HepG2 (cell line): ENCODE measurements at regions not wholly inside any gene's neighbourhood (a gene's known extent, or its start where the extent isn't known, plus 50 kb on each side); places are given as distances from the start of the nearest gene placed in this dataset.

Source experiments
- ATAC-seq: fragments of 200-7000 bp; cut with Tn5 transposase; 3 replicates; pipeline ENCODE4 v1.9.1; 2020; ENCODE audit warnings: mild to moderate bottlenecking, moderate library complexity
- BruUV-seq: library from RNA; stranded (reverse); fragments of 400-500 nt; replicated peaks from 2 replicates; lab custom pipeline; 2021; lab: Mats Ljungman, UMichigan
- CTCF ChIA-PET: fragments of 300-600 bp; formaldehyde crosslinking; extraction: SDS; loops from one replicate; lab custom pipeline; 2021; ENCODE audit warnings: low total read pairs, inconsistent platforms, low intra/inter-chr PET ratio; lab: Yijun Ruan, JAX
- POLR2A ChIA-PET: fragments of 350-600 bp; sonication (Branson Sonifier 250); formaldehyde crosslinking; loops from one replicate; lab custom pipeline; 2020; ENCODE audit warnings: antibody characterized with exemption, inconsistent platforms; lab: Yijun Ruan, JAX
- DNase-seq: peaks from one replicate; pipeline ENCODE4 v3.0.0-alpha.2; 2015; ENCODE audit warnings: low spot score
- FAIRE-seq: peaks from 3 replicates; lab custom pipeline; 2011; peaks lifted over from hg19 to GRCh38; lab: Jason Lieb, UNC
- H2AFZ ChIP-seq: one replicate; pipeline ENCODE4 v1.6.1; 2011; ENCODE audit warnings: low read length, inconsistent platforms
- H3K27ac ChIP-seq: fragments of 300-600 bp; 3 replicates; pipeline ENCODE4 v1.8.0; 2011; ENCODE audit warnings: mixed run types, mild to moderate bottlenecking, mixed read lengths, low read length, inconsistent platforms; ENCODE audit not compliant: insufficient read depth; ENCODE audit errors: extremely low read length
- H3K27me3 ChIP-seq, 2 experiments: fragments of 200-600 bp in 1 of 2; 2 replicates in 1 of 2; 3 replicates in 1 of 2; pipeline versions ENCODE4 v1.6.0 to v1.8.0; 2011; ENCODE audit warnings: low read length in 2 of 2, mild to moderate bottlenecking in 2 of 2, moderate library complexity in 2 of 2, inconsistent platforms in 1 of 2; ENCODE audit not compliant: insufficient read depth in 2 of 2, control insufficient read depth in 1 of 2
- H3K36me3 ChIP-seq, 2 experiments: fragments of 200-600 bp in 1 of 2; replicated peaks in 1 of 2; 2 replicates in 1 of 2; 3 replicates in 1 of 2; pipeline versions ENCODE4 v1.5.1 to v1.8.0; 2011; ENCODE audit warnings: low read length in 2 of 2, inconsistent platforms in 1 of 2; ENCODE audit not compliant: insufficient read depth in 2 of 2, control insufficient read depth in 1 of 2
- H3K4me1 ChIP-seq: 2 replicates; pipeline ENCODE4 v1.5.1; 2012; ENCODE audit warnings: low read length, inconsistent platforms; ENCODE audit not compliant: insufficient read depth
- H3K4me2 ChIP-seq: 2 replicates; pipeline ENCODE4 v1.6.0; 2011; ENCODE audit warnings: low read depth, low read length, inconsistent platforms
- H3K4me3 ChIP-seq, 3 experiments: fragments of 200-600 bp in 1 of 3; sonication (generic), shearing (Covaris generic) in 1 of 3; replicated peaks in 1 of 3; 2 replicates each; pipeline ENCODE4 v1.5.1; 2011 to 2016; ENCODE audit warnings: low read length in 3 of 3, inconsistent platforms in 2 of 3, low read depth in 2 of 3, mild to moderate bottlenecking in 2 of 3, control low read depth in 1 of 3, mixed read lengths in 1 of 3; ENCODE audit not compliant: insufficient read depth in 1 of 3
- H3K79me2 ChIP-seq: one replicate; pipeline ENCODE4 v1.6.1; 2011; ENCODE audit warnings: low read length, inconsistent platforms; ENCODE audit not compliant: insufficient read depth
- H3K9ac ChIP-seq: 2 replicates; pipeline ENCODE4 v1.6.0; 2011; ENCODE audit warnings: mild to moderate bottlenecking, low read depth, low read length, inconsistent platforms; ENCODE audit not compliant: insufficient read depth
- H3K9me3 ChIP-seq: 2 replicates; pipeline ENCODE4 v1.5.1; 2012; ENCODE audit warnings: mild to moderate bottlenecking, low read length
- H4K20me1 ChIP-seq: 2 replicates; pipeline ENCODE4 v1.6.0; 2011; ENCODE audit warnings: inconsistent platforms, mild to moderate bottlenecking, low read length, moderate library complexity; ENCODE audit not compliant: insufficient read depth
- BCL6 ChIP-seq: IDR thresholded peaks from 2 replicates; pipeline ENCODE4 v1.6.1; 2016; ENCODE audit warnings: missing genetic modification reagents, missing compliant biosample characterization
- FOSL2 ChIP-seq: sonication (generic); formaldehyde crosslinking; IDR thresholded peaks from 2 replicates; pipeline ENCODE4 v1.4.0; 2020; ENCODE audit warnings: missing genetic modification reagents
- HNF1A ChIP-seq, 2 experiments: sonication (generic) in 1 of 2; formaldehyde crosslinking in 1 of 2; IDR thresholded peaks; 2 replicates each; pipeline versions ENCODE4 v1.4.0 to v1.6.1; 2016 to 2020; ENCODE audit warnings: borderline replicate concordance in 1 of 2, low read depth in 1 of 2, mild to moderate bottlenecking in 1 of 2, missing genetic modification reagents in 1 of 2
- JARID2 ChIP-seq: sonication (generic); formaldehyde crosslinking; IDR thresholded peaks from 2 replicates; pipeline ENCODE4 v1.8.1; 2023; ENCODE audit warnings: missing genetic modification reagents, inconsistent platforms; ENCODE audit not compliant: insufficient replicate concordance
- POLR2AphosphoS2 ChIP-seq: IDR thresholded peaks from 2 replicates; pipeline ENCODE4 v1.6.1; 2011; ENCODE audit warnings: low read depth, low read length, improper control_type of control experiment
- PRDM10 ChIP-seq: sonication (generic); formaldehyde crosslinking; IDR thresholded peaks from 2 replicates; pipeline ENCODE4 v1.4.0; 2020; ENCODE audit warnings: low read depth, missing genetic modification reagents
- WGBS: methylation state at CpG from one replicate; pipeline ENCODE4 v1.1.6; 2017; ENCODE audit warnings: low lambda C conversion rate; 5-methylcytosine and 5-hydroxymethylcytosine counted together
- in situ Hi-C: cut with HindIII; loops from 2 replicates; pipeline ENCODE4 v1.10.0; 2017; ENCODE audit warnings: low pct_unique_long_range_greater_than_20kb; ENCODE audit not compliant: extremely low pct_ligation_motif_present
- intact Hi-C: fragments of 100-400 bp; cut with micrococcal nuclease; formaldehyde crosslinking; loops from one replicate; pipeline ENCODE4 v1.10.0; 2022; ENCODE audit not compliant: unreplicated experiment

GRCh38 chr1:244236101-244236500, 185.0 kb downstream of the ZBTB18 start:
- Histone ChIP-seq H3K4me1 (peaks cover 19% of the 10 kb centered on the region), H3K4me3 (no peak overlapping the region)
- 24% methylated on average over 4 of the region's 6 CpGs for WGBS
- POLR2A ChIA-PET, result no interaction called here
- TF ChIP-seq FOSL2 (CRISPR knock-in tag), result peak; percentile 13; the same call in 1 of the 2 replicates
- no peak for TF ChIP-seq JARID2 (CRISPR knock-in tag)
- TF ChIP-seq PRDM10 (CRISPR knock-in tag), result no peak
- TF ChIP-seq POLR2AphosphoS2, result no peak
- TF ChIP-seq, all 625 proteins: peak for 1
- Histone ChIP-seq H2AFZ (no peak overlapping the region), H4K20me1 (no peaks in the 10 kb centered on the region), H3K27me3 (peaks cover 2 to 15% of the 10 kb centered on the region in 2 experiments; a peak in 3 of 5 replicates), H3K9ac (no peak overlapping the region), H3K36me3 (no peaks in the 10 kb centered on the region), H3K4me2 (no peak overlapping the region), H3K79me2 (no peaks in the 10 kb centered on the region), H3K9me3 (no peaks in the 10 kb centered on the region), H3K27ac (no peak overlapping the region)
- intact Hi-C loops, result no loop called here
- FAIRE-seq (no peak), DNase-seq (peak; percentile 10), ATAC-seq (no peak)
- CTCF ChIA-PET, result no interaction called here
- BruUV-seq, result no TSS peak
- in situ Hi-C loops, result no loop called here

- no peak overlapping the region for H3K4me2 ChIP-seq
- H3K36me3 ChIP-seq, result no peaks in the 10 kb centered on the region
- CTCF ChIA-PET, result no interaction called here
- no peaks in the 10 kb centered on the region for H4K20me1 ChIP-seq
- H3K4me1 ChIP-seq, result peaks cover 13% of the 10 kb centered on the region
- FAIRE-seq, result no peak
- no TSS peak for BruUV-seq
- ATAC-seq, result no peak
- no peak for DNase-seq
- peaks cover 2 to 9% of the 10 kb centered on the region in 2 experiments; a peak in 2 of 5 replicates for H3K27me3 ChIP-seq
- WGBS, result 33% methylated on average over 7 of the region's 7 CpGs
- TF ChIP-seq HNF1A (IDR thresholded peaks at IDR 0.05; ENCODE audit: low read depth) (no peak), HNF1A (CRISPR knock-in tag; IDR thresholded peaks at IDR 0.05; ENCODE audit: borderline replicate concordance) (no peak), BCL6 (peak; percentile 34; the same call in 1 of the 2 replicates)
- TF ChIP-seq, all 625 proteins: peak for 1
- POLR2A ChIA-PET, result no interaction called here
- Histone ChIP-seq H2AFZ (no peak overlapping the region), H3K27ac (no peak overlapping the region), H3K9me3 (no peaks in the 10 kb centered on the region), H3K9ac (no peak overlapping the region), H3K79me2 (no peaks in the 10 kb centered on the region), H3K4me3 (no peak overlapping the region)
- in situ Hi-C loops (no loop called here), intact Hi-C loops (no loop called here)
Observed at GRCh38 chr1:244236721-244237120, 185.6 kb downstream of the ZBTB18 start.
